ENCODE measurements at regions not wholly inside any gene's neighbourhood (a gene's known extent, or its start where the extent isn't known, plus 50 kb on each side); places are given as distances from the start of the nearest gene placed in this dataset.

GRCh38 chr7:94173436-94173835 is 169.3 kb upstream of the BET1 start:
- no peak for TF ChIP-seq CTCF (IDR thresholded peaks at IDR 0.05; ENCODE audit: borderline replicate concordance, control extremely low read depth, extremely low read depth, insufficient read depth, missing control alignments)
- DNase-seq (ENCODE audit: low spot score): no peak
- in situ Hi-C loops (cut with MboI; ENCODE audit: low sequenced_read_pairs, unreplicated experiment): no loop called here

GRCh38 chr7:94174375-94174774 is 170.2 kb upstream of the BET1 start:
- no peak for DNase-seq (ENCODE audit: low spot score)
- in situ Hi-C loops (cut with MboI; ENCODE audit: low sequenced_read_pairs, unreplicated experiment): no loop called here
- TF ChIP-seq CTCF (IDR thresholded peaks at IDR 0.05; ENCODE audit: borderline replicate concordance, control extremely low read depth, extremely low read depth, insufficient read depth, missing control alignments): no peak

GRCh38 chr7:94174956-94175355 is 170.8 kb upstream of the BET1 start:
- in situ Hi-C loops (cut with MboI; ENCODE audit: low sequenced_read_pairs, unreplicated experiment): no loop called here
- DNase-seq (ENCODE audit: low spot score): no peak
- TF ChIP-seq CTCF (IDR thresholded peaks at IDR 0.05; ENCODE audit: borderline replicate concordance, control extremely low read depth, extremely low read depth, insufficient read depth, missing control alignments): no peak

GRCh38 chr7:94176694-94177200 is 172.6 kb upstream of the BET1 start:
- TF ChIP-seq CTCF (IDR thresholded peaks at IDR 0.05; ENCODE audit: borderline replicate concordance, control extremely low read depth, extremely low read depth, insufficient read depth, missing control alignments): no peak
- in situ Hi-C loops (cut with MboI; ENCODE audit: low sequenced_read_pairs, unreplicated experiment): no loop called here

DNA sequence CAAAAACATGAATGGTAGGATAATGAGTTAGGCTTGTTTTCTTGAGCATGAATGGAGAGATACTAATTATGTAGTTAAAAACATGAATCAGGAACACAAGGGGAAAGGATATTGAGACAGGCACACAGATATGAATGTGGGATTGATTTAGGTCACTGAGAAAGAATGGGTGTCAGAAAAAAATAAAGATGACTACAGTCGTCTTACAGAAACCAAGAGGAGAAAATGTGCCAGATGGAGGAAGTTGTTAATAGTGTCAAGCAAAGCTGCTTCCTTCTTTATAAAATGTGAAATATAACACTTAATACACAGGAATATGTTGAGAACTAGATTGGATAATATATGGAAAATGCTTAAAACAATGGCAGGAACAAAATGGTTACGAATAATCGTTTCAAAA is 173.3 kb upstream of the BET1 start:
- no peak for DNase-seq (ENCODE audit: low spot score)
- no peak for TF ChIP-seq CTCF (IDR thresholded peaks at IDR 0.05; ENCODE audit: borderline replicate concordance, control extremely low read depth, extremely low read depth, insufficient read depth, missing control alignments)
- in situ Hi-C loops (cut with MboI; ENCODE audit: low sequenced_read_pairs, unreplicated experiment): no loop called here

More at GRCh38 chr7:94176694-94177200, 172.6 kb upstream of the BET1 start:
- no peak for DNase-seq (ENCODE audit: low spot score)

DNA sequence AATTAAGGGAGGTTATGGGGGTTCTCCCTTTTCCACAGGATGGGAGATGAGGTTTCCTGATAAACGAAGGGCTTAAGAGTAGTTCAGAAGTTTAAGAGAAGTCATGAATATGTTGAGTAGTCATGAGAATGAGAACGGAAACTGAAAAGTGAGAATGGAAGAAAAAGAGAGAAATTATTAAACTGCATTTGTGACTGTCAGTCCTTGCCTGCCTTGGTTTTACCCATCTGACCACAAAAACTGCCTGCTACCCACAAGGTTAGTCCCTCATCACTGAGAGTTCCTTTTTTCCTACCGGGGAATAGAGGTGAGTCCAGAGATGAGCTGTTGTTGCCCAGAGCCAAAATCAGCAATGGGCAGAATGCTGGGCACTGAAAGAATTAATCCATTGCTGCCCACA is 174.1 kb upstream of the BET1 start:
- in situ Hi-C loops (cut with MboI; ENCODE audit: low sequenced_read_pairs, unreplicated experiment): no loop called here
- DNase-seq (ENCODE audit: low spot score): peak; percentile 2
- no peak for TF ChIP-seq CTCF (IDR thresholded peaks at IDR 0.05; ENCODE audit: borderline replicate concordance, control extremely low read depth, extremely low read depth, insufficient read depth, missing control alignments)

DNA sequence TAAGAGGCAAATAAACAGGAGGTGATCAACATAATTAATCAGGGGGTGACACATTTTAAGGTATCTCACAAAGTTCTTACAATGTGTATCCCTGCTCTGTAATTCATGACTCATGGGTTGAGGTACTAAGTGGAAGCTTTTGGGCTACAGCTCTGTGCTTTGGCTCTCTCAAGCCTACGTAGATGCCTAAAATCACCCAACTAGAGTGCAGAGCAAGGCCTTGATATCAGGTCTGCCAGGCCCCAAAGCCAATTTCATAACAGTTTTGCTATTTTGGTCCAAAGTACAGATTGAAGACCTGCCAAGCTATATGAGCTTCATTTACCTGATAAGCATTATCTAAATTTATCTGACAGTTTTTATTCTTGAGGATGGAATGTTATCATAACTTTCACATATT is 175.3 kb upstream of the BET1 start:
- DNase-seq (ENCODE audit: low spot score): no peak
- TF ChIP-seq CTCF (IDR thresholded peaks at IDR 0.05; ENCODE audit: borderline replicate concordance, control extremely low read depth, extremely low read depth, insufficient read depth, missing control alignments): no peak
- in situ Hi-C loops (cut with MboI; ENCODE audit: low sequenced_read_pairs, unreplicated experiment): no loop called here

Data from GM13976 (cell line).